ENCODE measurements at regions not wholly inside any gene's neighbourhood (a gene's known extent, or its start where the extent isn't known, plus 50 kb on each side); places are given as distances from the start of the nearest gene placed in this dataset.
"Not testable (repeated sequence)": the region's sequence is repeated elsewhere in the genome, so short reads cannot be mapped to it uniquely, and the experiment has no call there.

GRCh38 chr7:68892236-68892635, 706.0 kb upstream of the AUTS2 start:
- no peak for FAIRE-seq

- no peak for FAIRE-seq
Observed at GRCh38 chr7:68893411-68893810, 704.9 kb upstream of the AUTS2 start.

- not testable (repeated sequence) for FAIRE-seq
Observed at GRCh38 chr7:68899156-68899555, 699.1 kb upstream of the AUTS2 start.

DNA sequence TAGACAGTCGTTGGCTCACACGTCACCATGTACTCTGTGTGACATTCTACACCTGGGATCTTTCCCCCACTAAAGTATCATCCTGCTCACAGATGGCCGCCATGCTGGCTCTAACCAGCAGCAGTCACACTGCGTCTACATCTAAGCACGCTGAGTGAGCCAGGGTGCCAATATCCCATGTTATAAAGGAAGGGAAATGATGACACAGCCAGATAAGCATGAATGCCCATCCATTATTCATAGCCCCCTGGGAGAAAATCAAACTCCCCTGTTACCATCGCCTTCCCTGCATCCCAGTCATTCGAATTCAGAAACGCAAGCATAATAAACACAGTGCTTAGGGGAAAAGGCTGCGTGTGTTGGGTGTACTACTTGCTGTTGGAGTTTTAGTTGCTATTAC, 698.2 kb upstream of the AUTS2 start:
- no peak for FAIRE-seq

- FAIRE-seq = no peak
Observed at GRCh38 chr7:68904630-68905029, 693.6 kb upstream of the AUTS2 start.

DNA sequence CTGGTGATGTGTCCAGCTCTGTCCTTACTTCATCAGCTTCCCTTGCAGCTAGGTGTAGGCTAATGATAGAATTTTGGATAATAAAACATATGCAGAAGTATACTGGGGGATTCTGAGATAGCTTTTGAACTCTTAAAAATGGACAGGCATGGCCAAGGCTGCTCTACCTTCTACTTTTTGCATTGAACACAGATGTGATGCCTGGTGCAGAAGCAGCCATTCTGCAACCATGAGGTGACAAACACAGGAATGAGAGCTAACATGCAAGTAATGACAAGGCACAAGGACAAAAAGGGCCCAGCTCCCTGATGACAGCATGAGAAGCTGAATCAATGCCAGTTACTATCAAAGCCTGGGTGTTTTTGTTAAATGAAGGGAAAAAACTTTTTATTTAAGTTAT, 686.5 kb upstream of the AUTS2 start:
- FAIRE-seq = no peak

GRCh38 chr7:68914006-68914405, 684.3 kb upstream of the AUTS2 start:
- no peak for FAIRE-seq

DNA sequence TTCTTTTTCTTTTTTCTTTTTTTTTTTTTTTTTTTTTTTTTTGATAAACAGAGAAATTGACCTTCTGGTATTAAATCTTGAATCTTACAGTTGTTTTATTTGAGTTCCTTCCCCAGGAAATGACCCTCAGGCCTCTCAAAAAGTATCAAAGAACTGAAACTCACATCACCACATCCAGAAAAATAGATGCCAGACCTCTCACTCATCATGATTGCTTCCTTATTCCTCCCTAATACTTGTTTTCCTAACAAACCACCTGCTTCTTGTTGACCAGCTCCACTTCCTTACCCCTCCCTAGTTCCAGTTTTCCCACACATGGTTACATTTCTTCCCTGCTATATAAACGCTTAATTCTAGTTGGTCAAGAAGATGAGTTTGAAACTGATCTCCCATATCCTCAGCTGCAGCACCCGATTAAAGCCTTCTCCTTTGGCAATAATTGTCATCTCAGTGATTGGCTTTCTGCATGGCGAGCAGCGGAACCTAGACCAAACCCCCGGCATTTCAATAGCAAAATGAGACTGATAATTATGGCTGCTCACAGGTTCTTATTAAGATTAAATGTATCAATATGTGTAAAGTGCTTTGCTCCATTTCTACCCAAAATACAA, 681.1 kb upstream of the AUTS2 start:
- FAIRE-seq = no peak

DNA sequence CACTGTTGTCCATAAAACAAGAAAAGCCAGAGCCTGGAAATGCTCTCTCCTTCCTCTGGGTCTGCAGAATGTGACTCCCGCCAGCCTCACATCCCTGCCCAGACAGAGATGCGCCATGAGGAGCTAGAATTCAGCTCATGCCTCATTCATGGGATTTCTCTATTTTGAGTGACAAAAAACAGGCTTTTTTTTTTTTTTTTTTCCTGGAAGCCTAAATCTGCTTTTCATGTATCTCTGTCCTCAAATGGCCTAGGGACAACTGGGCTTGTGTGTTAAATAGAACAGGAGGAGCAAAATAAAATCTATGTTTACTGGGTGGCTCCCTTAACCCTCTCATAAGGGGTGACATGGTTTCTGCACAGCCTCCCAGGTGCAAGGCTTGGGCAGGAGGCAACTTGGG, 679.7 kb upstream of the AUTS2 start:
- no peak for FAIRE-seq

DNA sequence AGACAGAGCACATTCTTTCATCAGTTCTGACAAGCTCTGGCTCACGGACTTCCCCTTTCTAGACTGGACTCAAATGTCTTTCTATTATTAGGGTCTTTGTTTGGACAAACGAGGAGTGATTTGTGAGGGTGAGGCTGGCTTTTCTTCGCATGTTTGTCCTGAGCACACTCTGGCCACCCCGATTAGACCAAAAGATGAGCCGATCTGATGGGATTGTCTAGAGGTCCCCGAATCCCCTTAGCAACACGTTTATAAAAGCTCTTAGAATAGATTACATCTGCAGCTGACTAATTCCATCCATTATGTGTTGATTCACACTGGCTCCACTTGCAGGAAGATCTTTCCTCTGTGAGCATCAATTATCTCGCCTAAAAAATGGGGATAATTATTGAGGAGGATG, 675.4 kb upstream of the AUTS2 start:
- no peak for FAIRE-seq

DNA sequence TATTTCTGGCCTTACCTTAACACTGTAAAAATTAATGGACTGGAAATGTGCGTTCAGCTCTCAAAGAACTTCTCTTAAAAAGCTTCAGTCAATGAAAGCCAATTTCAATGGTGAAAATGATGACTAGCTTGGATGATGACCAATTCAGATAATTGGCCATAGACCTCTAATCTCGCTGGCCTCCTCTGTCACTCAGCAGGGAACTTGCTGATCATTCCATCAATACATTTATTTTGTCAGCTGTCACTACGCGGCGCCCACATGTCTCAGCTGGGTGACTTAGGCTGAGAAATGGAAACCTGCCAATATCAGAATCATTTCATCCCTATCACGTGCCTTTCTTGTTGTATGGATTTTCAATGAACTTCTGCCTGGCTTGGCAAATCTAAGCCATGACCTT, 673.0 kb upstream of the AUTS2 start:
- no peak for FAIRE-seq

- FAIRE-seq = no peak
Observed at GRCh38 chr7:68929781-68930261, 668.5 kb upstream of the AUTS2 start.

DNA sequence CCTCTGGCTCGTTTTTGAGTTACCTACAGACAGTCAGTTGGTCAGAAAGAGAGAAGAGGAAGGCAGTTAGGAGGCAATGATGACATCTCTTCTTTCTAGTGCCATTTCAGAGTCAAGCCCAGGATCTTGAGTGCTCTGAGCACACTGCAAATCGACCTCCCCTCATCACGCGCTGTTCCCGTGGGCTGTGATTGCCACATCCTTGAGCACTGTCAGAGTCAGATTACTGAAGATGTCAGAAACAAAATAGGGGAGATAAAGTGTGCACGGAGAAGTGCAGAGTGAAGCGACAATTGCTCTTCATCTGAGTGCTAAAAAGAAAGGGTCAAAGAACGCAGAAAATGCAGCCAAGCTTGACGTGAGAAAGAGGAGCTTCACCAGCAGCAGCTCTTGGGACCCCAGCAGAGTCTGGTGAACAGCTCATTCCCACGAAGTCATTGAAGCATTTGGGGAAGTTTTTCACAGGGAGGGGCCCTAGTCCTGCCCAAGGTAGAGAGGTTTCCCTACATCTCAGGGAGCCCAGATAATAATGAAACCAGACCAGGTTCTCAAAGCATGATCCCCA, 661.7 kb upstream of the AUTS2 start:
- FAIRE-seq = no peak

DNA sequence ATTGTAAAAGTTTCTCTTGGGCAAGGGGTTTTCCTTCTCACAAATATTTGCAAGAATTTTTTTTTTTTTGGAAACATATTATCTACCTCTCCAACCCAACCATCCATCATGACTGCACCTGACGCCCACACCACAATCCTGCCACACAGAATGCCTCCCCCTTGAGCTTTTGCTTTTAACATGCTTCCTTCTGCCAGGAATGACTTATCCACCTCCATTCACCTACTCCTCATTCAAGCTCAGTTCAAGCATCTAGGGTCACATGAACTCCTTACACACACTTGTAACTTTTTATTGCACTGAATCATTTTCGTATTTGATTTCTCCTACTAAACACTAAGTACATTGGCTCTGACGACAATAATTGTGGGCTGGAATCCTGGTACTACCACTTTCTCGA, 660.1 kb upstream of the AUTS2 start:
- no peak for FAIRE-seq

GRCh38 chr7:68943786-68944185, 654.5 kb upstream of the AUTS2 start:
- no peak for FAIRE-seq

- no peak for FAIRE-seq
Observed at GRCh38 chr7:68955656-68956055, 642.6 kb upstream of the AUTS2 start.

- FAIRE-seq = no peak
Observed at GRCh38 chr7:68958571-68958970, 639.7 kb upstream of the AUTS2 start.

DNA sequence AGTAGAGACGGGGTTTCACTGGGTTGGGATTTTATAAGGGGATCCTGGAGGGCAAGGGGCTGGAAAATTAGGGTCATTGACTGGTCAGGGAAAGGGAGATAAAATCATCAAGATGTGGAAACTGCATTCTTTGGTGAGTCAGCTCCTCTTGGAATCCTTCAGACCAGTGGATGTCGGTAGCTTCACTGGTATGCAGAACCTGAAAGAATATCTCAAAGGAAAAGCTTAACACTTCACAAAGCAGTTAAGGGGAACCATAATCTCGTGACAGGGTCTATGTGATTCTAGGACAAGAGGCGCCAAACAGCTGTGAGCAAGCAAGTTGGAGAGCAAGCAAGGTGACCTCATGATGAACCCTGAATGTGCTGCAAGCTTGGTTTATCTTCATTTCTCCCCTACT, 634.7 kb upstream of the AUTS2 start:
- FAIRE-seq = no peak

GRCh38 chr7:68964060-68964459, 634.2 kb upstream of the AUTS2 start:
- FAIRE-seq = no peak

DNA sequence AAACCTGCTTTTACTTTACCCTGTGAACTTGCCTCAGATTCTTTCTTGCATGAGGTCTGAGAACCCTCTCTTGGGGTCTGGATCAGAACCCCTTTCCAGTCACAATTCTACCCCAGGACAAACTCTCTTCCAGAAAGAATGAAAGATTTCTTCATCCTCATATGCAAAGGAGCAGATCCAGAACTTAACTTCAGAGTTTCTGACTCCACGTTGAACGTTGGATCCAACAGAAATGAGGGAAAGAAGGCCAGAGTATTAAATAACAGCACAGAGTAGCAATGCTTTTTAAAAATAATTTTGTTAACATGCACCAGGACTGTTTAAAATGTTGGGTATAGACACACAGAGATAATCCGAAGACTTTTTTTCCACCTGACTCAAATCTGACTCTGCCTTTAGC, 632.9 kb upstream of the AUTS2 start:
- no peak for FAIRE-seq

DNA sequence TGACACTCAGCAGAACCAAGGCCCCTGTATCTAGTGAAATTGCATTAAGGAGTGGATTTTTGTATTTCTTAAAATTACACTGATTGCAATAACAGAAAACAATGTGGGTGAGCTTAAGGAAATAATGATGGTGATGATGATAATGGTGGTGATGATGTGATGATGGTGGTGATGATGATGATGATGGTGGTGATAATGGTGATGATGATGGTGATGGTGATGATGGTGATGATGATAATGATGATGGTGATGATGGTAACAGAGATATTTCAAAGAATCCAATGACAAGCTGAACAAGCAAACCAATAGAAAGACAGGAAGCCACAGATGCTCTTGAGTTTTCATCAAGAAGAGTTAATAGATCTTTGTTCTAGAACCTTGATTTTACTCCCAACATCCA, 630.7 kb upstream of the AUTS2 start:
- FAIRE-seq = no peak

- FAIRE-seq = no peak
Observed at GRCh38 chr7:68969571-68969970, 628.7 kb upstream of the AUTS2 start.

DNA sequence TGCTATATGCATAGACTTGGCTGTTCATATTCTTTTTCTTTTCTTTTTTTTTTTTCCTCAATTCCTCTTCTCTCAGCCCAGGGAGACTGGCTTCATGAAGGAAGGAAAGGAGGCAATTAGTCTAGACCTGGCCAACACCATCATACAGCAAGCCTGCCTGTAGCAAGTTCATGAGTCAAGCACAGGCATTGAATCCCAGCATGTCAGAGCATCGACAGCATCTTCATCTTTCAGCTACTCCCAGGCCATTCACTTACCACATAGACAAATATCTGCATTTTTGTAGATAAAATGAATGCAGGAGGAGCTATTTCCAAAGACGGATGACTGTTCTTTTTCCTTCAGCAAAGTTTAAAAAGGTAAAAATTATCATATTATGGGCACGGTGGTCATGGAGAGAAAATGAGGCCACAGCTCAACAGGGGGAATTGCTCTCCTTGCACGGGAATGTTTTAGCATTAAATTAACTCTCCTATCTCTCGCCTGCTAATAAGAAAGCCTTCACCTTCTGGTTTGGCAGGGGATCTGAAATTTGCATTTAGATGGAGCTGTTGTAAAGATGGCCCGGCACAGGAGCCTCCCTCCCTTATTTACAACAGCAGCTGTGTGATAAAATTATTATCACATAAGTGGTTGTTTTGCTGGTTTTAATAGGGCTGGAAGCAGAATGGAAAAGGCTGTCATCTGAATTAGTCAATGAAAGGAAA, 626.5 kb upstream of the AUTS2 start:
- no peak for FAIRE-seq

GRCh38 chr7:68977385-68978055, 620.8 kb upstream of the AUTS2 start:
- no peak for FAIRE-seq
